Caco-2 (cell line): ENCODE measurements at regions not wholly inside any gene's neighbourhood (a gene's known extent, or its start where the extent isn't known, plus 50 kb on each side); places are given as distances from the start of the nearest gene placed in this dataset.

Source experiments
- BruUV-seq: library from RNA; stranded (reverse); fragments of 400-500 nt; replicated peaks from 2 replicates; lab custom pipeline; 2021; lab: Mats Ljungman, UMichigan
- CTCF ChIA-PET: fragments of 300-600 bp; sonication (Branson Sonifier 250); formaldehyde crosslinking; loops from one replicate; lab custom pipeline; 2022; ENCODE audit warnings: antibody characterized with exemption; lab: Charles Lee
- POLR2A ChIA-PET: fragments of 300-600 bp; sonication (Branson Sonifier 250); formaldehyde crosslinking; loops from one replicate; lab custom pipeline; 2022; ENCODE audit warnings: antibody characterized with exemption; lab: Charles Lee
- DNase-seq, 2 experiments: peaks; one replicate each; pipeline versions ENCODE4 v3.0.0 to v3.0.0-alpha.2; 2020 to 2022
- H3K27me3 ChIP-seq: replicated peaks from 2 replicates; pipeline ENCODE4 v1.6.0; 2011; ENCODE audit warnings: low read length; ENCODE audit not compliant: control insufficient read depth, insufficient read depth
- H3K36me3 ChIP-seq: 2 replicates; pipeline ENCODE4 v1.5.1; 2011; ENCODE audit warnings: low read length; ENCODE audit not compliant: control insufficient read depth, insufficient read depth
- H3K4me1 ChIP-seq: fragments of 250-450 bp; sonication (Bioruptor Pico); 2 replicates; pipeline ENCODE4 v1.5.1; 2020; ENCODE audit warnings: mild to moderate bottlenecking
- H3K4me3 ChIP-seq: 2 replicates; pipeline ENCODE4 v1.5.1; 2011; ENCODE audit warnings: low read depth, mild to moderate bottlenecking, control low read depth, low read length
- H3K9me3 ChIP-seq: fragments of 250-450 bp; sonication (Bioruptor Pico); 2 replicates; pipeline ENCODE4 v1.5.1; 2020; ENCODE audit warnings: mild to moderate bottlenecking, moderate library complexity
- H3K27ac Mint-ChIP-seq: one replicate; pipeline ENCODE4 v1.8.0; 2022; ENCODE audit warnings: mixed read lengths; ENCODE audit not compliant: unreplicated experiment
- H3K27me3 Mint-ChIP-seq: one replicate; pipeline ENCODE4 v1.8.0; 2022; ENCODE audit warnings: mixed read lengths; ENCODE audit not compliant: insufficient read depth, unreplicated experiment
- H3K36me3 Mint-ChIP-seq: one replicate; pipeline ENCODE4 v1.8.0; 2022; ENCODE audit warnings: mild to moderate bottlenecking, mixed read lengths; ENCODE audit not compliant: insufficient read depth, unreplicated experiment
- H3K4me1 Mint-ChIP-seq: one replicate; pipeline ENCODE4 v1.8.0; 2022; ENCODE audit warnings: low read depth, mixed read lengths; ENCODE audit not compliant: unreplicated experiment
- H3K4me3 Mint-ChIP-seq: one replicate; pipeline ENCODE4 v1.8.0; 2022; ENCODE audit warnings: mild to moderate bottlenecking, moderate library complexity, mixed read lengths; ENCODE audit not compliant: unreplicated experiment
- H3K9me3 Mint-ChIP-seq: one replicate; pipeline ENCODE4 v1.8.0; 2022; ENCODE audit warnings: mixed read lengths; ENCODE audit not compliant: unreplicated experiment
- intact Hi-C: fragments of 100-400 bp; cut with micrococcal nuclease; formaldehyde crosslinking; loops from one replicate; pipeline ENCODE4 v1.10.0; 2022; ENCODE audit not compliant: unreplicated experiment
- TF ChIP-seq, protein P1 (sequence below), 2 experiments: fragments of 200-600 bp in 1 of 2; IDR thresholded peaks; 1 replicate in 1 of 2; 2 replicates in 1 of 2; pipeline versions ENCODE4 v1.5.1 to v1.8.0; 2011 to 2022; ENCODE audit warnings: antibody characterized with exemption in 1 of 2, control low read depth in 1 of 2, inconsistent platforms in 1 of 2, low read depth in 1 of 2, low read length in 1 of 2, mild to moderate bottlenecking in 1 of 2, moderate library complexity in 1 of 2; ENCODE audit not compliant: insufficient read depth in 1 of 2, severe bottlenecking in 1 of 2, unreplicated experiment in 1 of 2

DNA sequence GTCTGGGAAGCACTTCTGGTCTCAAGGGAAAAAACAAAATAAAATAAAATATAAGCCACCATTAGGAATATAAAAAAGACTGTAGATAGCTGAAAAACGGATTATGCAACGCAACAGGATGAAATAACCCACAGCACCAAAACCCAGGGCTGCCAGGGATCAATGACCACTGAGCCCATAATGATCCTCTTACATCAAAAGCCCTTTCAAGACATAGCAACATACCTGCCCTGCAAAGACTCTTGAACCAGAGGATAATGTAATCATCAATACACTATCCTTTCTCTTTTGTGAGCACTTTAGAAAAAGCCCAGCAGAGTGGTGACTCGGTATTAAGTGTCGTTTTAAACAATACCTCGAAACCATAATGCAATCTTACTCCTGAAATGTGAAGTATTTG is 235.0 kb upstream of the SOX21 start:
- Mint-ChIP-seq H3K4me3 (no peak overlapping the region), H3K4me1 (no peaks in the 10 kb centered on the region), H3K9me3 (no peaks in the 10 kb centered on the region), H3K27me3 (peaks cover 20% of the 10 kb centered on the region), H3K36me3 (no peaks in the 10 kb centered on the region), H3K27ac (no peak overlapping the region)
- intact Hi-C loops, result no loop called here
- TF ChIP-seq, protein P1, sequence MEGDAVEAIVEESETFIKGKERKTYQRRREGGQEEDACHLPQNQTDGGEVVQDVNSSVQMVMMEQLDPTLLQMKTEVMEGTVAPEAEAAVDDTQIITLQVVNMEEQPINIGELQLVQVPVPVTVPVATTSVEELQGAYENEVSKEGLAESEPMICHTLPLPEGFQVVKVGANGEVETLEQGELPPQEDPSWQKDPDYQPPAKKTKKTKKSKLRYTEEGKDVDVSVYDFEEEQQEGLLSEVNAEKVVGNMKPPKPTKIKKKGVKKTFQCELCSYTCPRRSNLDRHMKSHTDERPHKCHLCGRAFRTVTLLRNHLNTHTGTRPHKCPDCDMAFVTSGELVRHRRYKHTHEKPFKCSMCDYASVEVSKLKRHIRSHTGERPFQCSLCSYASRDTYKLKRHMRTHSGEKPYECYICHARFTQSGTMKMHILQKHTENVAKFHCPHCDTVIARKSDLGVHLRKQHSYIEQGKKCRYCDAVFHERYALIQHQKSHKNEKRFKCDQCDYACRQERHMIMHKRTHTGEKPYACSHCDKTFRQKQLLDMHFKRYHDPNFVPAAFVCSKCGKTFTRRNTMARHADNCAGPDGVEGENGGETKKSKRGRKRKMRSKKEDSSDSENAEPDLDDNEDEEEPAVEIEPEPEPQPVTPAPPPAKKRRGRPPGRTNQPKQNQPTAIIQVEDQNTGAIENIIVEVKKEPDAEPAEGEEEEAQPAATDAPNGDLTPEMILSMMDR (IDR thresholded peaks at IDR 0.05; ENCODE audit: insufficient read depth in 1 of 2, low read depth in 1 of 2, low read length in 1 of 2, severe bottlenecking in 1 of 2, unreplicated experiment in 1 of 2), result no peak
- POLR2A ChIA-PET, result no interaction called here
- Histone ChIP-seq H3K4me1 (0 out of 2 replicates have a peak, but pooled peaks cover 3% of the 10 kb centered on the region), H3K9me3 (no peaks in the 10 kb centered on the region), H3K27me3 (no peaks in the 10 kb centered on the region; the same call in 1 of the 2 replicates), H3K4me3 (no peak overlapping the region), H3K36me3 (no peaks in the 10 kb centered on the region)
- no peak for DNase-seq
- BruUV-seq, result no TSS peak
- CTCF ChIA-PET, result no interaction called here

DNA sequence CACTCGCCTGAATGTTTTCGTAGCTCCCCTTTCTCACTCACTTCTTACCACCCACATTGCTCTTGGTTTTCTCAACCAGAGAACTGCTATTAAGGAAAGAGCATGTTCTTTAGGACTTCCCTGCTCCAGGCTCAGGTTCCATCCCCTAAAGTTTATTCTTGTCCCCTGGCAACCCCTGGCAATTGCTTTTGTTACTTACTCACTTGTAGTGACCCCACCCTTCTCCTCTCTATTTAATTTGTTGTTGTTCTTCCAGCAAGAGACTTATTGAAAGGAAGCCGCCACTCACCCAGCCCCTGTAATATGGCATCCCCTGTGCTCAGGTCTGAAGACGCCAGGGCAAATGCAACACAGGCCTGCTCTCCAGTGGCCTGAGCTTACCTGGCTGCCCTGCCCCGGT is 233.7 kb upstream of the SOX21 start:
- CTCF ChIA-PET, result no interaction called here
- DNase-seq, result no peak
- no peaks in the 10 kb centered on the region for H3K4me1 Mint-ChIP-seq

DNA sequence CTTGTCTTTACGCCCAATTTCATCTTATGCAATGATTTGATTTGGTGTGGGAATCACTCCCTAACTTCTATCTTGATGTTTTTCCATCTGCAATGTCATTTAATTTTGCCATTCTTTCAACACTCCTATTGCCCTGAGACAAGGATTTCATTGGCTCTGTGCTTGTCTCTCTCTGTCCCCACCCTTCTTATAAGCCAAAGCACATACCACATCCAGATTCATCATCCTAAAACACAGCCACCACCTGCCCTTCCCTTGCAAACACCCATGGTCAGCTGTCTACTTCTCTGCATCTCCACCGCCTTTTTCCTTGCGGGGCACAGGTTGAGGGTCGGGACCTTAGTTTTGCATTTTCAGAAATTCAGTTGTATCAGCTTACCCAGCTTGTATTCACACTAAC is 225.8 kb upstream of the SOX21 start:
- Histone ChIP-seq H3K4me3 (no peak overlapping the region), H3K36me3 (no peaks in the 10 kb centered on the region), H3K27me3 (no peaks in the 10 kb centered on the region), H3K9me3 (peaks cover 6% of the 10 kb centered on the region; the same call in 1 of the 2 replicates), H3K4me1 (no peaks in the 10 kb centered on the region)
- Mint-ChIP-seq H3K4me1 (no peaks in the 10 kb centered on the region), H3K27ac (no peak overlapping the region), H3K36me3 (no peaks in the 10 kb centered on the region), H3K27me3 (peaks cover 21% of the 10 kb centered on the region), H3K4me3 (no peak overlapping the region), H3K9me3 (peaks cover 5% of the 10 kb centered on the region)
- DNase-seq, result no peak
- POLR2A ChIA-PET, result no interaction called here
- CTCF ChIA-PET, result no interaction called here
- TF ChIP-seq, protein P1 (IDR thresholded peaks at IDR 0.05; ENCODE audit: insufficient read depth in 1 of 2, low read depth in 1 of 2, low read length in 1 of 2, severe bottlenecking in 1 of 2, unreplicated experiment in 1 of 2), result no peak
- no TSS peak for BruUV-seq
- intact Hi-C loops, result no loop called here

More for the DNA sequence above, 233.7 kb upstream of the SOX21 start:
- Mint-ChIP-seq H3K4me3 (no peak overlapping the region), H3K36me3 (no peaks in the 10 kb centered on the region), H3K27ac (no peak overlapping the region), H3K27me3 (peaks cover 22% of the 10 kb centered on the region), H3K9me3 (no peaks in the 10 kb centered on the region)
- no peaks in the 10 kb centered on the region for H3K36me3 ChIP-seq
- H3K27me3 ChIP-seq, result no peaks in the 10 kb centered on the region
- no peak overlapping the region for H3K4me3 ChIP-seq
- POLR2A ChIA-PET, result no interaction called here
- 0 out of 2 replicates have a peak, but pooled peaks cover 3% of the 10 kb centered on the region for H3K4me1 ChIP-seq
- intact Hi-C loops, result no loop called here
- TF ChIP-seq, protein P1 (IDR thresholded peaks at IDR 0.05; ENCODE audit: insufficient read depth in 1 of 2, low read depth in 1 of 2, low read length in 1 of 2, severe bottlenecking in 1 of 2, unreplicated experiment in 1 of 2), result no peak
- no TSS peak for BruUV-seq
- H3K9me3 ChIP-seq, result 0 out of 2 replicates have a peak, but pooled peaks cover 3% of the 10 kb centered on the region
